ENCODE measurements at regions not wholly inside any gene's neighbourhood (a gene's known extent, or its start where the extent isn't known, plus 50 kb on each side); places are given as distances from the start of the nearest gene placed in this dataset.
A peak's percentile ranks its signal among the peaks of the same experiment; 100 is the strongest.

- DNase-seq (ENCODE audit: low read depth): no peak
- in situ Hi-C loops (cut with HindIII; ENCODE audit: low sequenced_read_pairs): no loop called here
- no peak for TF ChIP-seq CTCF (IDR thresholded peaks at IDR 0.05; ENCODE audit: low read depth, low read length, missing control alignments)
- no peak overlapping the region for H3K4me3 ChIP-seq (ENCODE audit: low read depth, low read length)
Measured at GRCh38 chr5:73998489-73998888, 372.5 kb downstream of the ARHGEF28 start.

GRCh38 chr5:73997960-73998359 lies 372.0 kb downstream of the ARHGEF28 start:
- in situ Hi-C loops (cut with HindIII; ENCODE audit: low sequenced_read_pairs): no loop called here
- no peak for TF ChIP-seq CTCF (IDR thresholded peaks at IDR 0.05; ENCODE audit: low read depth, low read length, missing control alignments)

GRCh38 chr5:73996151-73996755 lies 370.3 kb downstream of the ARHGEF28 start:
- in situ Hi-C loops (cut with HindIII; ENCODE audit: low sequenced_read_pairs): no loop called here
- DNase-seq (ENCODE audit: low read depth): no peak
- TF ChIP-seq CTCF (IDR thresholded peaks at IDR 0.05; ENCODE audit: low read depth, low read length, missing control alignments): no peak
- H3K4me3 ChIP-seq (ENCODE audit: low read depth, low read length): no peak overlapping the region

More at GRCh38 chr5:73997960-73998359, 372.0 kb downstream of the ARHGEF28 start:
- no peak for DNase-seq (ENCODE audit: low read depth)
- no peak overlapping the region for H3K4me3 ChIP-seq (ENCODE audit: low read depth, low read length)

- in situ Hi-C loops (cut with HindIII; ENCODE audit: low sequenced_read_pairs): no loop called here
- no peak overlapping the region for H3K4me3 ChIP-seq (ENCODE audit: low read depth, low read length)
- peak; percentile 6 for TF ChIP-seq CTCF (IDR thresholded peaks at IDR 0.05; ENCODE audit: low read depth, low read length, missing control alignments)
- no peak for DNase-seq (ENCODE audit: low read depth)
Measured at GRCh38 chr5:73994963-73995362, 369.0 kb downstream of the ARHGEF28 start.
